ENCODE measurements at regions not wholly inside any gene's neighbourhood (a gene's known extent, or its start where the extent isn't known, plus 50 kb on each side); places are given as distances from the start of the nearest gene placed in this dataset.

- TF ChIP-seq CTCF (conservative IDR thresholded peaks at IDR 0.05; ENCODE audit: low read depth in 2 of 2): no peak
- no peak for TF ChIP-seq EZH2phosphoT487 (IDR thresholded peaks at IDR 0.05; ENCODE audit: unreplicated experiment)
- no peak for TF ChIP-seq POLR2AphosphoS5 (IDR thresholded peaks at IDR 0.05; ENCODE audit: low read depth)
Observed at GRCh38 chr10:107585630-107586029, 421.1 kb upstream of the SORCS1 start.

All from GM23338 (cell line).